ENCODE measurements at regions not wholly inside any gene's neighbourhood (a gene's known extent, or its start where the extent isn't known, plus 50 kb on each side); places are given as distances from the start of the nearest gene placed in this dataset.

DNA sequence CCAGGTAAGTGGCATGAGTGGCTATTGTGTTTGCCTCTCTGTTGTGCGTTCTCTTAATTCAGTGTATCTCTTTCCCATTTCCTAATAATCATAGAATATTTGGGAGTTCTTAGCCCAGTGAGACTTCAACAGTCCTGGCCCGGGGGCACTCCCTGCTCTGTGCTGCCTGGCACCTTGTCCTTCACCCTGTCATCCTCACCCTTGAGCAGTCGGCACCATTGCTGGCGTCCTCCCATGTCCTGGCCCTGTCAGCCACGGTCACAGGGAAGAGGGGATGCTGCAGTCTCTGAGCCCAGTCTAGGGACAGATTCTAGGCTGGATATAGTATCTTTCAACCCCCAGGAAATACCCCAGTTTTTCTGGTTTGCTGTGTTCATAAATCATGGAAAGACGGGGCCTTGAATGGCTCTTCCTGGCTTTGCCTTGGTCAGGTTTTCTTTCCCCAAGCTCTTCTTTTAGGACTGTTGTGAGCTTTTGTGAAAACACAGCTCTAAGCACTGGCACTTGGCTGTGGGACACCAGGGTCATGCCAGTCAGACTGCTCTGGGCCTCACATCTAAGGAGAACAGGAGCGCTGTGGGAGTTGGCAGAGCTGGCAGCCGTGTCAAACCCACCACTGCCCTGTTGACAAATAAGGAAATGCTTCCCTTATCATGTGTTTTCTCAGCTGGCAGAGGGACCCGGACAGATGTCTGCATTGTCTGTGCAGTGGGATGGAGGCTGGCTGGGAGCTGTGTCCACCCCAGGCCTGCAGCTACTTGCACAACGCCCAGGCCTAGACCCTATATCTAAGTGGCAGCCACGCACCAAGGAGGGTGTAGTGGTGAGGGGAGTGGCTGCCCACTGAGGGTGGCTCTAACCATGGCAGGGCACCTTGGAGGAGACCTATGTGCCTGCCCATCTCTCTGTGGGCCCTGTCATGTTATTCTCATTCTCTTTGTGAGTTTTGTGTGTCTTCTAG lies 378.6 kb downstream of the ICE1 start:
- no peak for DNase-seq (ENCODE audit: low read depth, low spot score)

DNA sequence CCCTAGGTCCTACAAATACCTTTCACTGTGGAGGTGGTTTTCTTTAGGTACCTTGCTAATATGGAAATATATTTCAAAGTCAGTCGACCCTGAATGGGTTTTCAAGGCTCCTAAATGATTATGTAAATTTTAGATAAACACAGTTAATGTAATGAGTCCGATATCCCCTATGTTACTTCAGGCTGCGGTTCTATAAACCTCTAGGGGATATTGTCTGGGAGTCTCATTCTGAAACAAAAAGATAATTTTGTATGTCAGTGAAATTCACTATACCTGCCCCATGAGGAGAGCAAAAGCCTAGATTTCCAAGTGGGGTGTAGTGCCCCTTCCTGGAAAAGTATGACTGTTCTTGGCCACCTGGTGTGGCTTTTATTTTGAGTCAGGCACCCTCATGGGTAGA lies 377.3 kb downstream of the ICE1 start:
- no peak for DNase-seq (ENCODE audit: low read depth, low spot score)

DNA sequence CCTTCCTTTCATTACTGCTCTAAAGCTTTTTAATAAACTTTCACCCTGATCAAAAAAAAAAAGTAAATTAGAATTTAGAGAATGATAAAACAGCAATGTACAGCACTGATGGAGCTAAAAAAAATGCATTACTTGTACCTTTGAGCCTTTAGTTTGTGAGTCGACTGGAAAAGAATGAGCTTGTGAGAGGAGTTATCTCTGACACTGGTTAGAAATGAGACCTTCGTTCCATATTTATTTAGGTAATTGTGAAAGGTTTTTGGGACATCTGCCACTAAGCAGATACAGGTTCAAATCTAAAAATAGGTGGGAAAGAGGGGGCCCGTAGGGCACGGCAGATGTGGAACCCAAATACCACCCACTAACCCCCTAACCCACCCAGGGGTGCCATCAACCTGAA lies 376.8 kb downstream of the ICE1 start:
- no peak for DNase-seq (ENCODE audit: low read depth, low spot score)

DNA sequence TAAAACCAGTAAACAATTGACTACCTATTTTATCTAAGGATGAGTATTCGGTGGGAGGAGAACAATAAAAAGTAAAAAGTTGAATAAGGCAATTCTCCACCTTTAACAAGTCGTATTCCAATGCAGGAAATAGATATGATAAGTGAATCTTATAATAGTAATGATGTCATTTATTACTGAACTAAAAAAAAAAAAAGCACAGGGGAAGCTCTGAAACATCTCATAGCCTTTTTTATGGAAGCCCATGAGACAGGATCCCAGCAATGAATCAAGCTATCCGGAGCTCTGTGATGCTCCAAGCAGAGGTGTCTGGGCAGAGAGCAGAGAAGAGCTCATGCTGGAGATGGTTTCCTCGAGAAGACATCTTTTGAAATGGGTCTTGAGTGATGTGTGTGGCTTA lies 376.0 kb downstream of the ICE1 start:
- DNase-seq (ENCODE audit: low read depth, low spot score), result no peak

DNA sequence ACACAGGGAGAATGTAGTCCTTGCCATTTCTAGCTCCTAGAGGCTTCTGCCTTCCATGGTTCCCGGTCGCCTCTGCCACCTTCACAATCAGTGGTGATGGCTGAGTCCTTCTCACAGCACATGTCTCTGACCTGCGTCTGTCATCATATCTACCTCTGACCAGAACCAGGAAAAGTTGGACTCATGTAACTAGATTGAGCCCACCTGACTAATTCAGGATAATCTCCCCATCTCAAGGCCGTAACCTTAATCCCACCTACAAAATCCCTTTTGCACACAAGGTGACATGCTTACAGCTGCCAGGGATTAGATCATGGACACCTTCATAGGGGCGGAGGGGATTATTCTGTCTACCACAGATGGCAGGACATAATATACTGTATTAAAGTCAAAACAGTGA lies 375.6 kb downstream of the ICE1 start:
- no peak for DNase-seq (ENCODE audit: low read depth, low spot score)

DNA sequence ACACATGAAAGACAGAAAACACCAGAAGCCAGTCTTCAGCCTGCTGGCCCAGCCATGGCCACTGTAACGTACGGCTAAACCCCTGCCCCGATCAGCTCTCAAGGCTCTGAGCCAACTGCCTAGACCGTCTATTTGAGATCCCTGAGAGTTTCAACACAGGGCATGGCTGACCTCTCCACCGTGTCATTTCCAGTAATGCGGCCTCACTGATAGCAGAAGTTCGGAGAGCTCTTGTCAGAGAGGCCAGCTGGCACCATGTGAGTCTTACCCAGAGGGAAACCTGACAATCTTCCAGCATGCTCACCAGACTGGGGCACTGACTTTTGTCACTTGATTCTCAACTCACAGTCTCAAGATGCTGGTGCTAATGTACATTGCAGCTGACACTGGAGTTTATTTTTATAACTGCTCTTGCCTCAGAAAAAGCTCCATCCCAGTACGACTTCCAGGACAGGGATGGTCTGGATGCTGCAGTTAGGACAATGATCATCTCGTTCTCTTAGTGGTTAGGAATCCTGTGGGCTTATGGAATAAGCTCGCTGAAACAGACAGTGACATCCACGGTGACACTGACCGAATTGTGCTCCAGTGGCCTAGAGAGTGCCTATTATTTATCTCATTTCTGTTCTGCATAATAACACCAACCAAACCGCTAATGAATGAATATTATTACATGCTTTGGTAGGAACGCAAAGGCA lies 372.7 kb downstream of the ICE1 start:
- DNase-seq (ENCODE audit: low read depth, low spot score), result no peak

DNA sequence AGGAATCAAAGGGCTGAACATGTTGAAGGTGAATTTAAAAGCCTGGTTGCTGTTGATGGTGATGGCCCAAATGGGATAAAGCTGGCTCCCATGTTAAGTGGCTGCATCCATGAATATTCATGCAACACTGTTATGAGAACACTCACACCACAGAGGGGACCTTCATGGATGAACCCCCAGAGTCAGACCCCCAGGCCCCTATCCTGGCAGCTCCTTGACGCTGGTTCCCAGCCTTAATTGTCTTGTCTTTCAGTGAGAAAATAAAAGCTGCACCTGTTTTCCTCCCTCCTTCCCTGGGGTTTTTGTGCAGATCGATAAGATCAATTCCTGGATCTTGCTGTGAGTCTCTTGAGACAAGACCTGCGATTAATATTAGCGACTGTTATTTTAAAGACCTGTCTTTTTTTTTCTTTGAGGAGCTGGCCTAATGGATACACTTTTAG lies 371.7 kb downstream of the ICE1 start:
- DNase-seq (ENCODE audit: low read depth, low spot score), result no peak

DNA sequence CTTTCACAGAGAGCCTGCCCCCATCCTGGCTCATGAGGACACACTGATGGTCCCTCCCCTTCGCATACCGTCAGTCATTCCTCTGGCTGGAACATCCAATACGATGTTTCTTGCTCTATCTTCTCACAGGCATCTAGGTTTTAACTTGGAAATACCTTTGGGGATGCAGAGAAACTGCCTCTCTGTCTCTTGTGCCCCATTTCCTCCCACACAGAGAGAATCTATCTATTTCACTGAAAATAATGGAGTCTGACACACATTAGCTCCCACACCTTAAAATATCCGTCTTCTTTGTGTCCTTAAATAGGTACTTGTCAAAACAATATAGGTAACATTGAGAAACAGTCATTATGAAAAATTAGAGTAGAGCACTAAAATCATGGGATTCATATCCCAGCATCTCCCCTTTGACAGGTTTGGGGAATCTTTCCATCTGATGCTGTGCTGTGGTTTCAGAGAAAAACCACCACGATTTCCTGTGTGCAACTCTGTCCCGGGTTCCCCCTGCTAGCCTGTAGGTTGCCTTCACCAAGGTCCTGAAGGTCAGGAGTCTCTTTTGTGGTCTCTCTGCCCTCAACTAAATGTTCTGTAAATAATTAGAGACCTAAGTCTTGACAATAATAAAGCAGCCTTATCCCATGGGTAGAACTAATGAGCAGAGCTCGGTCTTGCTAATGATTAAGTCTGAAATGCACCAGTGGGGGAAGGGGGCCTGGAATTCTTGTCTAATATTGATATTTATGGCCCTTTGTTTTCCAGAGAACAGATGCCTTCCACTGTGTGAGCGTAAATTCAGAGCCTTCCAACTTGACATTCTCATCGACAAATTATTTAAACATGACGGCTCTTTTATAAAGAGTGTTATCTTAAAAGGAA lies 371.0 kb downstream of the ICE1 start:
- no peak for DNase-seq (ENCODE audit: low read depth, low spot score)

DNA sequence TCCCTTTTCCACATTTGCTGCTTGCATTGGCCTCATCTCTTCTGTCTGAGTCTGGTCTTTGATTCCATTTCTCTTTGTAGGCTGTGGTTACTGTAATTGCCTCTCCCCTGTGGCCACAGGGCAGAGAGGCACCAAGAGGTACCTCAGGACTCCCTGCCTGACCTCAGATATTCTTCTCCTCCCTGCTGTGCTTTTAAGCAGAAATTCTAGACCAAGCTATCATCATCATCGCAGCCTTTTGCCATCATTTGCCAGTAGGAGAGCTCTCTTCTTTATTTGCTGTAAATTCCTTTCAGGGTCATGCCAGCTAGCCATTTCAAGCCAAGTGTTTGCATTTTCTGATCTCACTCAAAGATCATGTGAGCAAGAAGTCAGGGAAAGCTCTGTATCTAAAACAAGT lies 369.6 kb downstream of the ICE1 start:
- no peak for DNase-seq (ENCODE audit: low read depth, low spot score)

DNA sequence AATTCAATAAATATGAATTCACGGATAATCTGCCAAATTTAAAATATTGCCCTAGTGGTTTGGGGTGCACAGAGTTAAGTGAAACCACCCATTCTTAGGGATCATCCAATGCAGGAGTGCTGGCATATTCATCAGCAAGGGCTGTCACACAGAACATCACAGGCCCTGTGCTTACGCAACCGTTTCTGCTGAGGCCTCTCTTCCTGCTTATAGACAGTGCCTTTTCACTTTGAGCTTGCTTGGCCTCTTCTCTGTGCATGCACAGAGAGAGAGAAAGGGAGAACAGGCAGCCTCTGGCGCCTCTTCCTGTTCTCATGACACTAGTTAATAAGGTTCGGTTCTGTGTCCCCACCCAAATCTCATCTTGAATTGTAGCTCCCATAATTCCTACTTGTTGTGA lies 366.3 kb downstream of the ICE1 start:
- DNase-seq (ENCODE audit: low read depth, low spot score), result no peak

DNA sequence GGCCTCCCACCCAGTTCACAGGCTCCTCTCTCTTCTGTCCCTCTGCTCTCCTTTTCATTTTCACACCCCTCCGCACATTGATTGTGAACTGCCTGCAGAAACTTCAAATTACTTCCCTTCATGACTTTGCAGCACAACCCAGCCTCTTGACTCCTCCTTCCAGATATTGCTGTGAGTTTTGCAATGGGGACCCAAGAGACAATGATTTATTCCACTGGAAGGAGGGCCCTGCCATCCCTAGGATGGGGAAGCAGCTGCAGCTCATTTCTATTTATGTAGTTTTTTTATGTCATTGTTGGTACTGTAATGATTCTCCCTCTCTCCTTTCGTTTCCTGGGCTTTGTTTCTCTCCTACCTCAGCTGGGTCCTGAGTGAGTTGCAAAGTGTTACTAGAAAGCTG lies 364.9 kb downstream of the ICE1 start:
- DNase-seq (ENCODE audit: low read depth, low spot score), result no peak

DNA sequence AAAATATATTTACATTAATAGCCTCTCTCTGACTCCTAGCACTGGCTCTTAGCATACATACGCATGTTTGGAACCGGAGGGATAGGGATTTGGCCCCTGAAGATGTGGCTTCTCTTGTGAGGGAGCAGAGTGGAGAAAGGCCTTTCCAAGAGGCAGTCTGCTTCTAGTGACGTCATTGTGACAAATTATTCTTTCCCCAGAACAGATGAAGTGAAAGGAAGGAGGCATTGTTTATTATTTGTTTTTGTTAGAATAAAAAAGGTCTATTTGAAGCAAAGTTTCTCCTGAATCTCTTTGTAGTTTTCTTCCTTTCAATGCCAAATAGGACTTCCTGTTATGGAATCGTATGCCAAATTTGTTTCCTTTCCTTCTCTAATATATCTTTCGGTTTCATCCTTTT lies 361.6 kb downstream of the ICE1 start:
- DNase-seq (ENCODE audit: low read depth, low spot score), result no peak

DNA sequence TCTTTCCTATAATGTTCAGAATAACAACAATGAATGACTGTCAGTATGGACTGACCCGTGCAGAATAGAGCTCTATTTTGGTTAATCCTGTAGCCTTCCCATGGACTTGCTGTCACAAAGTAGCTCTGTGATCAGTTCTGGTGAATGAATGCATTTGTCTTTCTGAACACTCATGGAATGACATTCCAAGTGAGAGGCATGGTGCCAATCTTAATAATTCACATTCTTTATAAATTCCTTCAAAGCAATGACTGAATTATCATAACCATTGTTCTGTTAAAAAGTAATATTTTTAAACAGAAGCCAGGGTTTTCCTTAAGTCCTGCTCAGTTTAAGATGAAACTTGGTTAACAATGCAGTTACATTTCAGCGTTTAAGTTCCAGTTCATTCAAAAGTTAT lies 360.5 kb downstream of the ICE1 start:
- DNase-seq (ENCODE audit: low read depth, low spot score), result no peak

DNA sequence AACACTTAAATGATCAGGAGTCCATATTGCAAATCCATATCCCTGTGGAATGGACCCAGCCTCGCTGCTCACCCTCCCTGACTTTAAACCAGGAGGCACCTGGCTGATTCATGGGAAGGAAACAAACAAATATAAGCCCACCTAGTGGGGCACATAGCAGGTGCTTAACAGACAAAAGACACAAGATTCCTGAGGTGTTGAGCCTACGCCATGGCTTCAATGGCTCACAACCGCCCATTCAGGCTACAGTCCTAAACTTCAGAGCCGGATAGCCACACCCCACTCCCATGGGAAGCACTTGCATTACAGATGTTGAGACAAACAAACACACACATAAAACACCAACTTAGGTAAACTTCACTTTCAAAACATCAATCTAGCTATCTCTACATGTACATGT lies 359.9 kb downstream of the ICE1 start:
- DNase-seq (ENCODE audit: low read depth, low spot score), result no peak

DNA sequence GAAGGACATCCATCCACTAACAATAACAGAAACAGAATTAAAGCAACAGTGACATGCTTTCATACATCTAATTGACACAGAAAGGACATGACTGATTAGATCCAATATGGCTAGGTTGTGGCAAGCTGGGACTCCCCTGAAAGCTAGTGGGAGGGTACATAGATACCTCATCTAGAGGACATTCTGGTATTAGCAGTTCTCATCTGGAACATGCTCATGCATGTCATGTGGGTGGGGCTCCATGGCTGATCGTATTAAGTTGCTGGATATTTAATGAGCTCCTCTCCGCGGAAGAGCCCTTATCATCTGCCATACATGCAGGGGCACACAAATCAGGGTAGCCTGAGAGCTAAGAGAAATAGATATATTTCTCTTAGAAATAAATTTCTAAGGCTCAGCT lies 358.9 kb downstream of the ICE1 start:
- no peak for DNase-seq (ENCODE audit: low read depth, low spot score)

DNA sequence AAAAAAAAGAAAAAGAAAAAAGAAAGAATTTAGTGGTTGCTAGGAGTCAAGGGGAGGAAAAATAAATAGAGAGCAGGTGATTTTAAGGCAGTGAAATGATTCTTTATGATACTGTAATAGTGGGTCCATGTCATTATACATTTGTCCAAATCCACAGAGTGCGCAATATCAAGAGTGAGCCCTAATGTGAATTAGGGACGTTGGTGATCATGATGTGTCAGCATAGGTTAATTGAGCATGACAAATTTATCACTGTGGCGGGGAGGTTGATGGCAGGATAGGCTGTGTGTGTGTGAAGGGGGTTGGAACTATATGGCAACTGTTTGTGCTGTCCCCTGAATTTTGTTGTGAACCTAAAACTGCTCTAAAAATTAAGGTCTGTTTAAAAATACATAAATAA lies 357.8 kb downstream of the ICE1 start:
- no peak for DNase-seq (ENCODE audit: low read depth, low spot score)

DNA sequence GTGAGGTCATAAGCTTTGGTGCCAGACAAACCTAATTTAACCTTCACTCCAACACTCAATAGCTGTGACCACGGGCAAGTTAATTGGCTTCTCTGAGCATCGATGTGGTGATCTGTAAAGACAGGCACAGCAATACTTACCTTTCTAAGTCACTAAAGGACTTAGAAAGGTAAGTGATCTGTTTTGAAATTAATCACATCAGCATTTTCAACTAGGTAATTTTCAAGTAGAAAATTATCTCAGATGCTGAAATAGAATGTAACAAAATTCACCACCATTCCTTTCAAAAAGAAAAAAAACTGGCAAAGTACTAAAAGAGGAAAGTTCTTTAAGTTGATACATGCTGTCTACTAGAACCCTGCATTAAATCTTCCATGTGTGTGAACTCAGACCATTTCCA lies 354.5 kb downstream of the ICE1 start:
- no peak for DNase-seq (ENCODE audit: low read depth, low spot score)

DNA sequence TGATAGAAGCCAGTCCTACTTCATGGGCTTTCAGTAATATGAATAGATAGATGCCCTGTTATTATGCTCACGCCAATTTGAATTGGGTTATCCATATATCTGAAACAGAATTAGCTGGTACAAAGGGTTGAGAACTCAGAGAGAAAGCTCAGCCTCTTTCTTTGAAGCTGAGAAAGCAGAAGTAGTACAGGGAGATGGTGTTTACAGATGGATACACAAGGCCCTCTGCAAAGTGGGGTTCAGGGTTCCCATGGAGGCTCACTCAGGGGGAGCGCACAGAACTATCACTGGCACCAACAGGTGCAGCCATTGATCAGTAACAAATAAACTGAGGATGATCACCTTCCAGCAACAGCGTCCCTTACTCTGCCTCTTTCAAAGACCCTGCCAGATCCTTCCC lies 349.7 kb downstream of the ICE1 start:
- DNase-seq (ENCODE audit: low read depth, low spot score), result no peak

DNA sequence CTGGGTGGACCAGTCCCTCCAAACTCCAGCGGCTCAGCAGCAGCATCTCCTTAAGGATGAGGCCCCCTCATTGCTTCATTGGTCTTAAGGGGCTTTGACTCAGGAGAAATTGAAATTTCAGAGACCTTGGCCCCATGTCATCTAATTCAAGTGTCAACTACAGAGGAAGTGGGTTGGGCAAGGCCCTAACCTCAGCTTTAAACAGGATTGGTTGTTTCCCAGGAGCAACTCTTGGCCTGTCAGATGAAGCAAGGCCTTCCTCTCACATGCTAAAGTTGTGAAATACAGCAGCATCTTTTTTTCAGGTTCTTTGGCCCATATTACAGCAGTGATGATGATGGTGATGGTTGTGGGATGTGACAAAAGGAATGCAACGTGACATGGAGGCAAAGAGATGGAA lies 348.3 kb downstream of the ICE1 start:
- no peak for DNase-seq (ENCODE audit: low read depth, low spot score)

DNA sequence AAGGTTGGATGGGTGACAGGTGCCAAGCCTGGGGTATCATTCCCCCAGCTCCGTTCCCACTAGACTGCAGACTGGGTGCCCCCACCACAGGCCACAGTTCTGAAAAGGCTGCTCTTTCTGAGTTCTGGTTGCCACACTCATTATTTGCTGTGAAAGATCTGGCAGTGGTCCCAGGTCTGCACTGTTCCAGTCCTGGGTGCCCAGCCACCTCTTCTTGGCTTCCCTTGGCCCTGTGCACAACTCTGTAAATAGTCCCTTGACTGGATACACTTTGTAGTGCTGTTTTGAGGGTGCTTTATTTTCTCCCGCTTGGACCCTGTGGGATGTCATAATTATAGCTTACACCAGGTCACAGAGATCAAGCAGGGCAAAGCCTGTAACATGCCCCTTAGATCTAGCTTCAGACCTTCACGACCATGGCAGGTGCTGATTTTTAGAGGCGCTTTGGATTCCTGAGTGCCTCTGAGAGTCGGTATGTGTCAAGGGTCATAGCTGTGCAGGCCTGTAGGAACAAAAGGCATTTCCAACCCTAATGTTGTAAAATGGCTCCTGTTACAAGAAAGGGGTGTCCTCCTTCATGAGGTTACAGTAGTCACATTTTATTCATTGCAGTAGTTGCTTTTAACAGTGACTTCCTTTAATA lies 344.9 kb downstream of the ICE1 start:
- DNase-seq (ENCODE audit: low read depth, low spot score), result no peak

DNA sequence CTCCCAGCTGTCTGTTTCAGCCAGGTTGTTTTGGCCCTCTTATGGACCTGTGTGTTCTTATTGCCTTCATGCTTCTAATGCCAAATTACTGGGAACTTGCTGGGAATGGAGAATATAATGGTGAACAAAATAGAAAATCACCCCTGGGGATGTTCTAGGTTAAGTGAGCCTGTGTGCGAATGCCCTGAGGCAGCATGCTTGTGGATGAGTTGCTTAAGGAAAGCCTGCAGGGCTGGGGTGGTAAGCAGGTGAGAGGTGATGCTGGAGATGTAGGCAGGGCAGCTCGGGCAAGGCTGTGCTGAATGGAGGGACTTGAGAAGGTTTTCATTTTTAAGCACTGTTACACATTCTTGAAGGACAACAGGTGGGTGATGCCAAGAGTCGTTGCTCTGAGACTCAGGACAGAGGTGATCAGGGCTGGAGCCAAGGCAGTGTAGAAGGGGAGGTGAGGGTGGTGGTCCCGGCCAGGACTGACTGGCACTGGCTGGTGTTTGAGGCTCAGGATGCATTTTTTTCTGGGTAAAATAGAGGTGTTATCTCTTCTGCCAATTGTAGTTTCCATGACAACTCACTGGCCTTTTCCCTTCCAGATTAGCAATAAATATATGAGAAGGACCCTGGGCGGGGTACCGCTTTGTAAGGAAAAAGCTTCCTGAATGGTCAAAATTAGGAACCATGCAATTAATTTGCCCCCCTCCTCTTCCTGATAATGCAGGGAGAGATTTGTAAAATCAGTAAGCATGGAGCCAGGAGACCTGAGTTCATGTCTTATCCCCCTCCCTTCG lies 342.8 kb downstream of the ICE1 start:
- DNase-seq (ENCODE audit: low read depth, low spot score), result no peak

All from brain pericyte (primary cell).